Keratinocyte (primary cell): ENCODE measurements at regions not wholly inside any gene's neighbourhood (a gene's known extent, or its start where the extent isn't known, plus 50 kb on each side); places are given as distances from the start of the nearest gene placed in this dataset.
"Not testable (repeated sequence)": the region's sequence is repeated elsewhere in the genome, so short reads cannot be mapped to it uniquely, and the experiment has no call there.

Source experiments
- CTCF ChIP-seq, 3 experiments: IDR thresholded peaks in 1 of 3; conservative IDR thresholded peaks in 1 of 3; optimal IDR thresholded peaks in 1 of 3; 2 replicates in 2 of 3; 3 replicates in 1 of 3; pipeline versions ENCODE3 to v1.5.1; 2011; ENCODE audit warnings: low read length in 3 of 3, mild to moderate bottlenecking in 3 of 3, moderate library complexity in 2 of 3, control low read depth in 1 of 3, inconsistent platforms in 1 of 3; ENCODE audit not compliant: insufficient read depth in 2 of 3; ENCODE audit errors: extremely low read depth in 1 of 3
- EZH2 ChIP-seq: IDR thresholded peaks from one replicate; pipeline ENCODE4 v1.6.1; 2012; ENCODE audit warnings: inconsistent platforms, mild to moderate bottlenecking, low read length, moderate library complexity

- TF ChIP-seq CTCF (optimal IDR thresholded peaks at IDR 0.05 in 1 of 3, IDR thresholded peaks at IDR 0.05 in 1 of 3, conservative IDR thresholded peaks at IDR 0.05 in 1 of 3; ENCODE audit: extremely low read depth in 1 of 3, insufficient read depth in 2 of 3, low read length in 3 of 3); EZH2: not testable (repeated sequence)
Measured at GRCh38 chr1:5602718-5603117, 389.5 kb downstream of the NPHP4 start.
